HS-5 (cell line): ENCODE measurements at regions not wholly inside any gene's neighbourhood (a gene's known extent, or its start where the extent isn't known, plus 50 kb on each side); places are given as distances from the start of the nearest gene placed in this dataset.

ENCODE experiments used
- DNase-seq: peaks from one replicate; pipeline ENCODE4 v3.0.0-alpha.2; 2012; ENCODE audit warnings: low read depth

DNA sequence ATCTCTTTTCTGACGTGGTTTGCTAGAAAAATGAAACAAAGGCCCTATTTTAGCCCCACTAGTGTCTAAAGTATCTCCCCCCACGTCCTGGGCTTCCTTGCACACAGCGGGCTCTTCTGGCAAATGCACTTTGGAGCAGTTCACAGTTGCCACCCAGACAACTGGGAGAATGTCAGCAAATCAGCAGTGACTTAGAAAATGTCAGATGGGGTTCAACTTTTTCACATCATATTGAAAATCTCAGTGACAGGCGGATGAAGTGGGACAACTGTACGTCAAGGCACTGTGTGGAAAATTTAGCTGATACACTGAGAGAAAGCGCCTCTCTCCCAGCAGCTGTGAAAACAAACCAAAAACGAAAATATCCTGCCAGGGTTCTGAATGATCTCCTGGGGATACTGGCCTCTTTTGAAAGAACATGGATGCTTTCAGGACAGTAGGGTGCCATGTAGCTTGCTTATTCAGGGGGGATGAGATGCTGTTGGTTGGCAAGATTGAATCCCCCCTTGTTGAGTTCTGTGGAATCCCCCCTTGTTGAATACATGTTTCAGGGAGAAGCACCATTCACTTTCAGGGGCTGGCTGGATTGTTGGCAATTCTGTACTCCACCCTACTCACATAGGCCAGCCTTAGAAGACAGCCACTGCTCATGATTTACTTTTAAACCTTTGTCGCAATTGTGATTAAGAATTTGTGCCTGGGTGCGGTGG lies 372.8 kb upstream of the CELF2 start:
- DNase-seq = no peak

DNA sequence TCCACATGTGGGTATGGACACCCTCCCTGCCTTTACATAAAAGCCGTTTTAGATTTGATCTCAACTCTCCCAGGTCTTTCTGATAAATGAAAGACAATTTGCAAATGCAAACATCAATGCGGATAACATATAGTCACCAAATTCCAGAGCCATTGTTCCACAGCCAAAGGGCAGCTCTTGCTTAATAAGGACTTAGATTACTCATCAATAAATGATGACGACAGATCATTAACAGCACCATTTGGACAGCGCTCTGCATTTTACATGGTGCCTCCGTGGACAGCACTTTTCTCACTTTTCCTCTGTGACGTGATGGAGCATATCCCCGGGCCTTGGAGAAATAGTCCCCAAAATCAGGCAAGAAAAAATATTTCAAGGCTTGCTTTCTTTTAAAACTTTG lies 370.3 kb upstream of the CELF2 start:
- DNase-seq = no peak

DNA sequence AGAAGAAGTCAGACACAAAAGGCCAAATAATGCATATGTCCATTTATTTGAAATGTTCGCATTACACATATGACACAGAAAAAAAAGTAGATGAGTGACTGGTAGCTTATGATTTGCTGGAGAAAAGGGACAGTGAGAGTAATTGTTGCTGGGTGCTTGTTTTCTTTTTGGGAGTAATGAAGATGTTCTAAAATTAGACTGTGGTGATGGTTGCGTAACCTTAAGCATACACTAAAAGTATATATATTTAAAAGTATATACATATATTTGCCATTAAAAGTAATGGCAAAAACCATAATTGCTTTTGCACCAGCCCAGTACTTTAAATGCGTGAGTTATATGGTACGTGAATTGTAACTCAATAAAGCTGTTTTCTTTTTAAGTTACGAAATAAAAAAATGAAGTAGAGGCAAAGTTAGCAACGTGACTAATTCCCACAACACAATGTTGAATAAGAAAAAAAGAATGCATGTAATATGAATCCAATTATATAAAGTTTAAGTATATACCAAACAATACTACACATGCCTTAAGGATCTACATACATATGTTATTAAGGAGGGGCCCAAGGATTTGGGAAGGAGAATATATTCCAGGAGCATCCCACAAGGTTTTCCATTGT lies 360.4 kb upstream of the CELF2 start:
- no peak for DNase-seq

DNA sequence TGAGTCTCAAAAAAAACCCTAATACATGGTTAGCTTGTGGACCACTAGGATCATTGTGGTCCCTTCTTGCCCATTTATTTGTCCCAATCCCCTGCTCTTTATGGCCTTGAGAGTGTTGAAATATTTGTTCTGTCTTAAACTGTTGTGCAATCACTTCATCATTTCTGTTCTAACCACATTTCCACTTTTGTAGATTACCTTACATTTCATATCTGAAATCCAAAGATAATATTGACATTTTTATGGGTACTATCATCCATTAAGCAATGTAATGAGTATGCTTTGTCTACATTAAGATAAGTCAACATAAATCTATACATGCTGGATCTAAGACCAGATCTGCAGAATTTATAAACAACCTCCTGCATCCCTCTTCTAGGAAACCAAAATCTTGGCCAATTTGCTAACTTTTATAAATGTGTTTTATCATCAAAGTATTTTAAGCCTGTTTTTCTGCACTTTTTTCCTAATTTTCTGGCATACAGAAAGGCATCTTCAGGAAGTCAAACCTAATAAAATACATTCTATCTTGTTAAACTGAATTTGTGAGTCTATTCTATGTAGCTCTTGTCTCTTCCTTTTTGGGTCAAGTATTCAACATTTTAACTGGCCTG lies 359.4 kb upstream of the CELF2 start:
- DNase-seq = no peak

DNA sequence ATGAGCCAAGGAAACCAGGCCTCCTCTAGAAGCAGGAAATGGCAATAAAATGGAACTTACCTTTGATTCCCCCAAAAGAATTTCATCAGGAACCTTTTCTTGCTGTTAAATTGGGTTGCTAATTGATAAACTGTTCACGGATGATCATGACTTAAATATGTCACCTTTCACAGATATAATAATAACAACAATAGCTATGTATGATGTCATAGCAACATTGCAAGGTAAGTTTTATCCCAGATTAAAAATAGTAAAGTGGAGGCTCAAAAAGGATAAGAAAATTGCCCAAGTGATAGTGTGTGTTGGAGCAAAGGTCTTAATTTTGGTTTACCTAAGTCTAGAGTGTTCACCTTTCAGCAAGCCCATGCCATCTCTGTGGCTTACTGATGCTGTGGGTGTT lies 357.6 kb upstream of the CELF2 start:
- DNase-seq = no peak

DNA sequence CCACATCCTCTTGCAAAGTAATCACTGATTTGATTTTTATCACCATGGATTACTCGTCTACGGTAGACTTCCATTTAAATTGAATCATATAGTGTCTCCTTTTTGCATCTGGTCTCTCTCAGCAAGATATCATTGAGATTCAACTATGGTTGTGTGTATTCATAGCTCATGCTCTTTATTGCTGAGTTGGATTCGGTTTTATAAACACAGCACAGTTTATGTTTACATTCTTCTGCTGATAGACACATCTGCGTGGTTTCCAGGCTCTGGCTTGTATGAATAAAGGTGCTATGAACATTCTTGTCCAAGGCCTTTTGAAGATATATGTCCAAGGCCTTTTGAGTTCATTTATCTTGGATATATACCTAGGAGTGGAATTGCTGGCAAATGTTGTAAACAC lies 356.5 kb upstream of the CELF2 start:
- DNase-seq = no peak

DNA sequence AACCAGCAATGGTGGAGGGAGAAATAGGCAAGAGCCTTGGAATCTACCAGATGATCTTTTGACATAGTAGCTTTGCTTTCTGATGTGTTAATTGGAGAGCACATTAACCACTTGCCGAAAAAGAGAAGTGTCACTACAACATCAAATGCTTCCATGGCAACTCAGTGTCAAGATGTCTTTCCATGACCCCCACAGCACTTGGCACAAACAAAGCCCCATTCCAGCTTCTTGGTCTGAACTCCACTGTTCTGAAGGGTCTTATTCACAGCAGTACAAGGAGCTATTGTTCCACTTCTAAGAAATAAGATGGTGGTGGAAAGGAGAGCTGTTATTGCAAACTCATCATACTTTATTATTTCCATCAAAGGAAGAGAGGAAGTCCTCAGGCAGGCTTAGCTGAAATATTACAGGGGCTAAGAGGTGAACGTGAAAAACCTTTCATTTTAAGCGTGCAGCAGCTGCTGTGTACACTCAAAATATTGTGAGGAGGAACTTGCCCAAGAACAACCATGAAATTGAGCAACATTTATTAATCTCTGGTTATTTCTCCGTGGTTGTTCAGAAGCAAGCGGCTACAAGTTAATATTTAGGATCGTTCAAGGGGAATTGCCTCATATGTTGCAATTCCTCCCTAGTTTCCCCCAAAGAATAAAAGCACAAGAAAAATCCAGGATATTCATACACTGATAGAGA lies 354.8 kb upstream of the CELF2 start:
- no peak for DNase-seq

DNA sequence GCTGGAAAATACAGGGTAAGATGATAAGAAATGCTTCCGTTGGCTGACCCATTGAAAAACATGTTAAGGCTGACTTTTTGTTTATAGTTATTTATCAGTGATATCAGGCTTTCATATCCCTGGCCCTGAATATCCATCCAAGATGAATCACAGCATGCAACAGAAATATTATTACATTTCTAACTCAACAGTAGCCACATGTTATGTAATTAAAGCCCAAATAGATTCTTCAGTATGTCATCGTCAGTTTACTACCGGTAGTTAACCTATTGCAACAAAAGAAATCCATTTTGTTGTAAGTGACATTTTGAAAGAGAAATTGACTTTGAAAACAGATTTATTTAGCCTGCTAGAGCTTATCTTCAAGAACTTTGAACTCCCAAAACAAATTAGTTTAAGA lies 354.1 kb upstream of the CELF2 start:
- DNase-seq = no peak

DNA sequence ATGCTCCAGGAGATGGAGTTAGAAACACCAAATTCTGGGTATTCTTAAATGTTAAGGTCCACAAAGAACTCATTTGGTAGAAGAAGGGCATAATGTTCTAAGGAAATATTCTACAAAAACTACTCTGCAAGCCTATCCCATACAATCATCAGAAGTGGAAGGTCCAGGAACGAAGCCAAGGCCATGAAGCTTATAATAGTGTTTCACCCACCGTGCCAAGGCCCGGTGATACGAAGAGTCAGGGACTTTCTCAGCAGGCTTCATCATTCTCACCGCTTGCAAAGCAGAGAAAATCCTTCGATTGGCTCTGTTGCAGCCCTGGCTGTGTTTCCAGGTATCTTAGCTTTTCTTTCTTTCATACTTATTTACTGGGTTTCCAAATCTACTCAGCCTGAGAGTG lies 351.9 kb upstream of the CELF2 start:
- DNase-seq = no peak

DNA sequence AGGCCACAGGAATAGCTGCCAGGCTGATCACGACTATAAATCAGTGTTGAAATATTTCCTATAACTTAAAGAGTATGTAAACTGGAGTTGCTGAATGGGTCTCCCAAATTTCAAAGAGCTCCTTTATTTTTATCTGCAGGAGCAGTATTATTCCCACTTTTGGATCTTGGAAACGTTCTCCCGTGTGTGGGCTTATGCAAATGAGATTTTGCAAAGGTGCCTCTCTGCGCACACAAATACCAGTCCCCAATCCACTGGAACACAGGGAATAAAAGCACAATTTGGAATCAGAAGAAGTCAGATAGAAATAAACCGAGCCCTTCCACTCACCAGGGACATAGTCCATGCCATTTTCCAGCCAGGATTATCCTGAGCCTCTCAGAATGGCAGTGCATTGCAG lies 350.2 kb upstream of the CELF2 start:
- DNase-seq = no peak

DNA sequence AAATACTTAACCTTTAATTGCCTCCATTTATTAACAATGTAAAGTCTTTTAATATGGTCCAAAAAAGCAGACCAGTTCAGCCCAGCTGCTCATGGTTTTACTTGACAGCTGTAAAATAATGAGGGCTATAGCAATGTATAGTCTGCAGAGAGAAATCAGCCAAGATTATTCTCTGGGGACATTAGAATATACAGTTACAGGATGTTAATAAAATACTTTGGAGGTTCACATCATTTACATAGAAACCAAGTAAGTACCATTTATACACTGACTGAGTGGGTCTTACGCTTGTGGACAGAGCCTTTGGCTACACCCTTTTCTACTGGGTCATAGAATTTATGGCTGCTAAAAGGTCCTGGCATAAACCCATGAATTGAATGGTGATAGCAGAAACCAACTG lies 340.7 kb upstream of the CELF2 start:
- DNase-seq = no peak

DNA sequence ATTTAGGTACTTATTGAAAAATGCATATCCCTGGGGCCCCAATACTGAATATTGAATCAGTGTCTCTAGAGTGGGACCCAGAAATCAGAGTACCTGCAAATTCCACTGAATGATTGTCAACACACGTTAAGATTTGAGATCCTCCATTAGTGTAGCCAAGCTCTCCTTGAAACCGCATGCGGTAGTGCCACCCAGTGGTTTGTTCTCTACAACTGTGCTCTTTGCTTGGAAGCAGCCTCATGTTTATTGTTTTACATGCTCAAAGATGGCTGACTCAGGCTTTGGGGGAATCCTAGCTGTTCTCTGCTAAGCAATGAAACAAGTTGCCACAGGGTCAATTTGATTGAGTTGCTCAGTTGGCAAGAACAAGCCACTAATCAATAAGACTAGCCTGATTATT lies 340.2 kb upstream of the CELF2 start:
- DNase-seq = no peak

DNA sequence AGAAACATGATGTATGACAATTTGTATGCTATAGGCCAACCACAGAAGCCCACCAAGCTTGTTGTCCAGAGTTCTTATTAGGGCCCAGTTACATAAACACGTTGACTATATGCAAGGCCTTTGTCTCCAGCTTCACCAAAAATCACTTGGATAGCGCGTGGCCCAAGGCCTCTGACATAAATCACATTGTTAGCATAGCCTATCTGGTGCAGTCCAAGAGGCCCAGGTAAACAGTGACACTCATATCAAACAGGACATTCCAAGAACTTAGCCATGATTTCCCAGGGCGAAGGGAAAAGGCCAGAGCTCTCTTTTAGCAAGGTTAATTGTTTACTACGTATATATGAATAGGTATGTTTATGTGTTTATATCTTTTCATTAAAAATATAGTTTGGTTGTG lies 337.2 kb upstream of the CELF2 start:
- no peak for DNase-seq

DNA sequence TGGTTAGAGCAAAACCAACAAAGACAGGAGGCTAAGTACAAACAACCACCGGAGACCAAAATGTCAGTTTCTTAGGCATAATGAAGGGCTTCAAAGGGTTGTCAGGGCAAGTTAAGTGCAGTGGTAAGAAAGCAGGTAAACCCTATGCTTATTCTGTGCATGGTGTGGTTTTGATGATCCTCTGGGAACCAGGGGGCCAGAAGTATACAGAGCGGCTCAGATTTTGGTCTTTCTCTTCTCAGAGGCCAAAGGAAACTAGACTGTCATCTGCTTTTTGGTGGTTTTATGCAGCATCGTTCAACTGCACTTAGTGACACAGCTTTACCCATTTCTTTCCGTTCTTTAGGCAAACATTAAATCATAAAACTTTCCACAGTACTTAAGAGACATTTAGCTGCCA lies 332.7 kb upstream of the CELF2 start:
- no peak for DNase-seq

DNA sequence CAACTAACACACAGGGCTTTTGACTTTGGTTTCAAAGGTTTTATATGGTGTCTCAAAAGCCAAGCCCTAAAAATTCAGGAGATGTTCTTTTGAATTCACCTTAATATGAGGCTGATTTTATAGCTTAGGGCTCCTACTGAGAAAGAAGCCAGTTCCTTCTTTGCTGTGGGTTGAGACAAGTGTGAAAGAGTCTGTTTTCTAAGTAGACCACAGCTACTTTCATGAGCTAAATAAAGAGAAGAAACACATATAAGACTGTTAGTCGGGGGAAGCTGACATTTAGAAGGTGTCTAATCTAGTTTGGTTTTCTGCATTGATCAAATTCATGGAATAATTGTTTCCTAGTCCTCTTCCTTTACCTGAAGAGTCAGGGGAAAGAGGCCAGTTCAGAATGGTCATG lies 332.1 kb upstream of the CELF2 start:
- DNase-seq = no peak

DNA sequence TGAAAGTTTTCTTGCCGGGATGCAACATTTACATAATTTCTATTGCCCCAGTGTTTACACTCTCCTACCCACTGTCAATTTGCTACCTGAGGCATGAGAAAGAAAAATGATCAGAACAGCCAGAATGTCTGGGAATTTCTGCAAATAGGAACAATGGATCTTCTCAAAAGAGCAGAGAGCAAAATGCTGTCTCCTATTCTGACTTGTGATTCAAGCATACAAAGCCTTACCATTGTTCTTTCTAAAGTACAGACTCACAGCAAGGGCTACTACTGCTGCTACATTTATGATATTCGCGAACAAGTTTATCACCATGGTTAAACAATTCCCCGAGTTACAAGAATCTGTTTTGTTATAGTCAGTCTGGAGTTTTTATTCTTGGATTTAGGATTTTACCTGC lies 329.9 kb upstream of the CELF2 start:
- no peak for DNase-seq

DNA sequence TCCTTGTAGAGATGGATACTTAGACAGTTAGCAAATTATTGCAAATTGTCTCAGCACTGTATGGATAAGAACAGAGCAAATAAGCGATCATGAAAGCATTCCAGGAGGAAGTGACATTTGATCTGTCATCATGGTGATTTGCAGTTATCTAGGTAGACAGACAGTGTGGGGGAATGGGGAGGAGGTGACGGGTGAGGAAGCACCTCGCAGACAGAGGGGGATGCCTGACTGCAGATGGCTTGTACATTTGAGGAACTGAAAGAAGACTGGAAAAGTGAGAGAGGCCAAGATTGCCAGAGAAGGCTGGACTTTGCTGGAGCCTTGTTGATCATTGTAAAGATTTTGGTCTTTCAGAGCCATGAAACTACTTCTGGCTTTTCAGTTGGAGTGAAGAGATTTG lies 318.2 kb upstream of the CELF2 start:
- no peak for DNase-seq

DNA sequence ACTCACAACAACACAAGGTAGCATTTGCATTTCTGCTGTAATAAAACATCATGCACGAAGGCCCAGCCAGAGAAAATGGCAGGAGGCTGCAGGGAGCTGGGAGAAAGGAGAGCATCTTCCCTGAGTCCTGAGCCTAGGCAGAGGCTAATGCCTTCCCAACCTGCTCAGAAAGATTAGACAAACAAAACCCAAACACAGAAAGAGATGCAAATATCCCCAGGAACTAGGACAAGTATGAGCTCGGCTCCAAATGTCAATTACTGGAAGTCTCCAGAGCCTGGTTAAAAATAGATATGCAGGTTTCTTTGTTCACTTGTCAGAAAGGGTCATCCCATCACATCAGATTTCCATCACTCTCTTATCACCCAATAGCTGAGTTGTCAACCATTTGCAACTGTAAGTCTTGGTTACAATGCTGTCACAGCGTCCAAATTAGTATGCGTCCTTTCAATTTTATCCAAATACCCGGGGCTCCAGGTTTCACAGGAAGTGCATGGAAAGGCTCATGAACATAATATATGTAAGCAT lies 316.5 kb upstream of the CELF2 start:
- no peak for DNase-seq

DNA sequence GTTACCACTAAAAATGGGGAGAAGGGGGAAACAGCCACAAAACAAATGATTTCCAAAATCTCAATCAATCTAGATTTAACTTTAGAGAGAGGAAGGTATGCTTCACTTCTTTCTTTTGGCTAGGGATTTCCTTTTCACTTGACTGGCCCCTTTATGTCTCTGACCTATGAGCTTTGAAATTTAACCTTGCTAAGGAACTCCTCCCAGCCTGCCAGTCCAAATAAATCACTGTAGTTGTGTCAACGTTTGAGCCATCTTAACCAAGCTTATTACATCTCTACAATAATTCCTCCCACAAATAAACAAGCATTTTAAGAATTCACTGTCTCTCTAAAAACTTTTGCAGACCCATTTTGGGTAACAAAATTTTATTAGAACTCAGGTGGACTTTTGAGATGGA lies 315.5 kb upstream of the CELF2 start:
- DNase-seq = no peak

DNA sequence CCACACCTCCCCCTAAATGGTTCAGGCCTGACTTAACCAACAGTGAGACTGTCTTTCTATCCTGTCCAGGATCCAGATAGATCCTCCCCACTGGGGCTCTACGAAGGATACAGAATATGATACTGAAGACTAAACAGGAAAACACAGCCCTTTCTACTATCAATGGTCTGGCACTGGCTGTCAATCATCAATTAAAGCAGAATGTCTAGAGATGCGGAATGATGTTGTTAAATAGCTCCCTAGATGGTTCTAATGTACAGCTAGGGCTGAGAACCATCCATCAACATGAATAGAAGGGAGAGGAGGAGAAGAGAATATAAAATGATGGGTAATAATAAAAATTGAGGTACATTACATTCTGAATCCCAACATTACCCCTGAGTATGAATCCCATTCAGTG lies 314.3 kb upstream of the CELF2 start:
- DNase-seq = no peak

DNA sequence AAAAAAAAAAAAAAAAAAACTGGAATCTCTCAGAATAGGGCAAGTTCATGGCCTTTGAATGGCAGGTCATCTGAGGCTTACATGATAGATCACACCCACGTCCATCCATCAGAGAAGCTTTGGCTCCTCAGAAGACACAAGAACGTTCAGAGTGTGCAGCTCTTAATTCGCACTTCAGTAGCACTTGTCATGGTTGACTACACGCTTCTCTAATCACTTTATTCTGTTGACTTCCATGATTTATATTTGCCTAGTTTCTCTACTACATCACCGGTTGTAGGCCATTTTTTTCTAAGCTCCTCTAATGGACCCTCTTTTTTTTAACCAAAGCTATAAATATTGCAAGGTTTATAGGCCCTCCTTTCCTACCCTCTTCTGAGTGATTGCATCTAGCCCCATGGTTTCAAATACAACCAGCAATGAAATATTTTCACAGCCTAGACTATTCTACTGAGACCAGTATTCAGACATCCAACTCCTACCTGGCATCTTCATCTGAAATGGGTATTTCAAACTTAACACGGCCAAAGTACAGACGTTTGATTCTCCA lies 305.4 kb upstream of the CELF2 start:
- no peak for DNase-seq

DNA sequence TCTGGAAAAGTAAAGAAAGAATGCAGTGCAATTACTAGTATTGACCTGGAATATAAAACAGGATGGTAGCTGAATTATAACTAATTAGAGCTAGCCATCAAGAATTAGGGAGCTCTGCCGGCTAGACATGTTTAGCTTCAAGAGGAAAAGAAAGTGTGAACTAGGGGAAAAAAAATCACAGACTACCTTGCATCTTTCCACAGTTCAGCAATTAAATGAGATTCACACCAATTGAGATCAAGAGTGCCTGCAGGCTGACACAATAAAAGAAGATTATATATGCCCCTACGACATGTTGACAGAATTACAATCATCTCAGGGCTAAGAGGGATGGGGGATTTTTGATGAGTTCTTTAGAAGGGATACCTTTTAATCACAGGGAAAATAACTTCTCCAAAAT lies 303.3 kb upstream of the CELF2 start:
- DNase-seq = no peak

DNA sequence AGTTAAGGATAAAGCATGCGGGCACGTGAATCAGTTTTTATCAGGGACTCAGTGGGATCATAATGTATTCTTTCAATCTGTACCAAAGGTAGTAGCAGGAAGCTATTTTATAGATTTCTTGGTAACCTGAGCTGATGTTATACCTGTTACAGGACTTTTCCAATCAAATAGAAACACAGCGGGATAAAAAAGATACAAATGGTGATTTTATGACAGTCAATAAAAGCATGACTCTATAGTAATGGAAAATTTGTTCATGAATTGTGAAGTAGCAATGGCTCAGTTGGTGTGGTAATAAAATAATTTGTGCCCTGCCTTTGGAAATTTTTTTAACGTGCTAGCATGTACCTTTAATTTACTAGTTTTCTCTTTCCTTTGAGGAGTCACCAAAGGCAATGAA lies 300.7 kb upstream of the CELF2 start:
- no peak for DNase-seq
